ENCODE measurements at regions not wholly inside any gene's neighbourhood (a gene's known extent, or its start where the extent isn't known, plus 50 kb on each side); places are given as distances from the start of the nearest gene placed in this dataset.

DNA sequence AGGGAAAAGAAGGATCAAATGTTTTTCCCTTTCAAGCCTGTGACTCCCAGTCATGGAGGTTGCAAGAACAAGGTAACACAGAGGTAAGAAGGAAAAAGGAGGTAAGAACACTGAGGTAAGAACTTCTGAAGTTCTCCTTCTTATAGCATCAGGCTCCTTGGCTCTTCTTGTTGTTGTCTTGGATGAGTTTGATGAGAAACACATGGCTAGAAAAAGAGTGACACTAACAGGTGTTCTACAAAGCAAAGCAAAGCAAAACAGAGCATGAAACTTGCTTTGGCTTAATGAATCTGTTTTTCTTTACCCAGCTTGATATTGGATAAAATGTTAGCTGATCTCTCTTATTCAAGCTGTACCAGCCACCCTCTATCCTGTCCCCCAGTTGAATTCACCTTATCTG is 231.2 kb upstream of the F9 start (continued):
- TF ChIP-seq CREB1 (IDR thresholded peaks at IDR 0.05) (no peak), GABPA (IDR thresholded peaks at IDR 0.05; ENCODE audit: borderline replicate concordance, insufficient read depth, low read length) (no peak)

DNA sequence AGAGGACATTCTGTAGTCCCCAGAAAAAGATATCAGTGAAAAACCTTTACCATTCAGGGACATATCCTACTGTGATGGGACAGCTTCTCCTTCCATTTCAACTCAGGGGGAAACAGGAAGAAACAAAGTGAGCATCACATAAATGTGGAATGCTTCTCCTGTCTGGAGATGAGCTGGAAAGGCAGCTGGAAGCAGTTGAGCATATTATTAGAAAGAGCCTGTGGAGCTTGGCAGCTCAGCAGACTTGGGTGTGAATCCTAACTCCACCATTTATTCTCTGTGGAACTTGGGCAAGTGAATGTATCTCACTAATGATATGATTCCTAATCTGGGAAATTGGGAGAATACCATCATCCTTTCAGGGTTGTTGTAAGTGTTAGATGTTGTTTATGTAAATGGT is 232.1 kb upstream of the F9 start:
- H3K4me2 ChIP-seq (ENCODE audit: insufficient read depth in 1 of 2, low read depth in 2 of 2, low read length in 2 of 2), result no peak overlapping the region
- H4K91ac ChIP-seq (replicated peaks; ENCODE audit: insufficient read length, low read length), result no peak overlapping the region
- TF ChIP-seq, protein P1, sequence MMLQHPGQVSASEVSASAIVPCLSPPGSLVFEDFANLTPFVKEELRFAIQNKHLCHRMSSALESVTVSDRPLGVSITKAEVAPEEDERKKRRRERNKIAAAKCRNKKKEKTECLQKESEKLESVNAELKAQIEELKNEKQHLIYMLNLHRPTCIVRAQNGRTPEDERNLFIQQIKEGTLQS (IDR thresholded peaks at IDR 0.05; ENCODE audit: insufficient read depth, low read depth, low read length), result no peak
- no peak for TF ChIP-seq TBP (IDR thresholded peaks at IDR 0.05; ENCODE audit: low read depth, low read length)
- TF ChIP-seq MAFK (IDR thresholded peaks at IDR 0.05; ENCODE audit: low read depth, low read length), result no peak
- TF ChIP-seq POU5F1 (IDR thresholded peaks at IDR 0.05; ENCODE audit: low read depth, low read length), result no peak
- no peak for TF ChIP-seq KDM5A (IDR thresholded peaks at IDR 0.05; ENCODE audit: low read length)
- H2BK5ac ChIP-seq (ENCODE audit: low read depth, low read length), result no peak overlapping the region
- ChIA-PET POLR2A (ENCODE audit: partially characterized antibody) (no interaction called here), CTCF (ENCODE audit: partially characterized antibody) (interaction anchor here (0.9 to 1.1 kb wide), 2 partner anchors 15 to 16 kb away, joined by 3 read pairs; no protein-coding TSS in a partner anchor)
- no peak overlapping the region for H2AFZ ChIP-seq (ENCODE audit: low read length)
- H4K8ac ChIP-seq (ENCODE audit: extremely low read depth, insufficient read depth, low read length), result no peak overlapping the region
- FAIRE-seq, result no peak
- H3K23ac ChIP-seq (ENCODE audit: insufficient read length), result no peak overlapping the region
- no peak overlapping the region for H3K4me3 ChIP-seq (ENCODE audit: extremely low read depth in 1 of 4, insufficient read depth in 2 of 4, low read depth in 3 of 4, low read length in 4 of 4)
- H4K5ac ChIP-seq (ENCODE audit: insufficient read length, low read depth, low read length), result no peak overlapping the region
- H3K79me2 ChIP-seq (ENCODE audit: control insufficient read depth in 1 of 2, insufficient read depth in 2 of 2, low read length in 2 of 2), result no peaks in the 10 kb centered on the region
- H3K18ac ChIP-seq (ENCODE audit: extremely low read depth, low read length), result no peak overlapping the region
- no peak overlapping the region for H2AK5ac ChIP-seq (ENCODE audit: low read depth, low read length)
- H3K14ac ChIP-seq (ENCODE audit: insufficient read length), result no peak overlapping the region
- no peak overlapping the region for H2BK120ac ChIP-seq (replicated peaks; ENCODE audit: low read depth, low read length)
- H3K36me3 ChIP-seq (ENCODE audit: control insufficient read depth in 2 of 4, insufficient read depth in 4 of 4, low read length in 3 of 4), result no peaks in the 10 kb centered on the region
- H3K9me3 ChIP-seq (ENCODE audit: insufficient read depth in 2 of 2, low read depth in 1 of 2, low read length in 1 of 2), result no peaks in the 10 kb centered on the region
- H3K27me3 ChIP-seq (replicated peaks in 1 of 4; ENCODE audit: control insufficient read depth in 3 of 4, extremely low read depth in 1 of 4, insufficient read depth in 3 of 4, low read length in 3 of 4), result no peaks in the 10 kb centered on the region
- no peak overlapping the region for H3K9ac ChIP-seq (replicated peaks in 1 of 4; ENCODE audit: extremely low read depth in 1 of 4, low read depth in 3 of 4, low read length in 3 of 4)
- H4K20me1 ChIP-seq (replicated peaks in 1 of 2; ENCODE audit: control insufficient read depth in 1 of 2, insufficient read depth in 2 of 2, low read length in 2 of 2), result no peaks in the 10 kb centered on the region
- DNase-seq (ENCODE audit: low read depth in 1 of 2, low spot score in 2 of 2), result no peak
- H3K4me1 ChIP-seq (replicated peaks in 1 of 4; ENCODE audit: control insufficient read depth in 3 of 4, insufficient read depth in 4 of 4, low read length in 3 of 4), result peaks cover 0 to 5% (median 0%) of the 10 kb centered on the region in 4 experiments; a peak in 1 of 7 replicates
- H2BK12ac ChIP-seq (ENCODE audit: low read depth, low read length), result no peak overlapping the region
- H3K79me1 ChIP-seq (ENCODE audit: low read depth, low read length), result no peaks in the 10 kb centered on the region
- H3K27ac ChIP-seq (ENCODE audit: low read depth, low read length), result no peak overlapping the region
- H3K4ac ChIP-seq (replicated peaks; ENCODE audit: insufficient read length, low read depth, low read length), result no peak overlapping the region
- H2BK20ac ChIP-seq (ENCODE audit: low read length), result no peak overlapping the region
- H2BK15ac ChIP-seq (ENCODE audit: low read length), result no peak overlapping the region
- no peak overlapping the region for H3K56ac ChIP-seq (replicated peaks; ENCODE audit: insufficient read length, low read depth, low read length)
- H3K23me2 ChIP-seq (ENCODE audit: low read depth, low read length), result no peaks in the 10 kb centered on the region
